GM18505 (cell line): ENCODE measurements at regions not wholly inside any gene's neighbourhood (a gene's known extent, or its start where the extent isn't known, plus 50 kb on each side); places are given as distances from the start of the nearest gene placed in this dataset.

Experiments
- ATAC-seq: cut with Tn5 transposase; IDR thresholded peaks from one replicate; pipeline ENCODE4 v1.9.1; 2021; ENCODE audit not compliant: unreplicated experiment
- POLR2A ChIP-seq: IDR thresholded peaks from 4 replicates; pipeline ENCODE4 v1.6.1; 2011; ENCODE audit warnings: borderline replicate concordance; ENCODE audit not compliant: insufficient read depth, insufficient read length; ENCODE audit errors: extremely low read depth

- ATAC-seq: no peak
- no peak for TF ChIP-seq POLR2A
Measured at GRCh38 chr4:173782660-173783059, 252.6 kb upstream of the HAND2 start.

DNA sequence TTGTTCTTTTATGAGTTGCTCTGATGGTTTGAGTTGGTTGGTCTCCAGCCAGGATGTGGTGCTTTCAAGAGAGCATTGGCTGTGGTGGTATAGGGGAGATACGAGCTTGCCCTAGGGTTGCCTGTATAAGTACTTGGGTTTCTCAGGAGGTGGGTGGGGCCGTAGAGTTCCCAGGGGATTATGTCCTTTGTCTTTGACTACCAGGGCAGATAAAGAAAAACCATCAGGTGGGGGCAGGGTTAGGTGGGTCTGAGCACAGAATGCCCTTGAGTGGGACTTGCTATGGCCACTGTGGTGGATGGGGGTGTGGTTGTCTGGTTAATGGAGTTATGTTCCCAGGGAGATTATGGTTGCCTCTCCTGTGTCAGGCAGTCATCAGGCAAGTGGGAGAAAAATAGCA is 247.9 kb upstream of the HAND2 start:
- no peak for TF ChIP-seq POLR2A
- ATAC-seq: no peak

DNA sequence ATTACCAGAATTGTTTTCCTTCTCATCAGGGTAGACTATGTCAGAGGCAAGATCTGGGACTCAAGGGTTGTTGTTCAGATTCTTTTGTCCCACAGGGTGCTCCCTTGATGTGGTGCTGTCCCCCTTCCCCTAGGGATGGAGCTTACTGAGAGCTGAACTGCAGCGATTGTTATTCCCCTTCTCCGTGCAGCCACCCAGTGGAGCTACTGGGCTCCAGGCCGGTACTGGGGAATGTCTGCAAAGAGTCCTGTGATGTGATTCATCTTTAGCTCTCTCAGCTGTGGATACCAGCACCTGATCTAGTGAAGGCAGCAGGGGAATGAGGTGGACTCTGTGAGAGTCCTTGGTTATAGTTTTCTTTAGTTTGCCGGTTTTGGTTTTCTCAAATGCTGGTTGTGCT is 247.4 kb upstream of the HAND2 start:
- ATAC-seq: no peak
- no peak for TF ChIP-seq POLR2A

DNA sequence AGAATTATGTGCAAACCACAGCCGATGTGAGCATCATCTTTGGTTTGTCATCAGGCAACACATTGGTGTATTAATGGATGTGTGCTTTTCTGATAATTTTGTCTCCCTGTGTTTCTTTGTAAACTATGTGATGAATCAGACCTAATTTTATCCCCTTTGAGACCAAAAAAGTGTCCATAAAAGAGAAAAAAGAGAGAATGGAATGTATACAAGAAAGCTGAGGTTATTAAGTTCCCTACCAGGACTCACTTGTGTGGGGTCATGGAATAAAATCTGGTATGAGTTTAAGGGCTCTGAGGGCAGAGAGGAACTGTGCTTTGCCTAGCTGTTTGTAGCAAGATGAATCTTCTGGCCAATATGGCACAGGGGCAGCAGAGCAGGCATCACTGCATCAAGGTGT is 239.5 kb upstream of the HAND2 start:
- no peak for TF ChIP-seq POLR2A
- no peak for ATAC-seq

DNA sequence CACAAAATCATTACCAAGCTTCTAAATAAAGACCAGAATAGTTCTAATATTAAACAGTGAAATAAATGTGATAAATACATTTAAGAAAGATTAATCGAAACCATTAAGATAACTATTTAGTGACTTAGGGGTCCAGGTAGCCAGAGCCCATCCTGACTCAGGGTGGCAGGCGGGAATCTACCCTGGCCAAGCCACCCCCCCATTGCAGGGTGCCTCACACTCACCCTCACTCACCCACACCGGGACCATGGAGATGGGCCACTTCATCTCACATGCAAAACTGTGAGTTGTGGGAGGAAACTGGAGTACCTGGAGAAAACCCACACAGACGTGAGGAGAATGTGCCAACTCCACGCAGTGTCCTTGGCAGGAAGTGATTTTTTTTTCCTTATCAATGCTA is 237.6 kb upstream of the HAND2 start:
- ATAC-seq: no peak
- TF ChIP-seq POLR2A: no peak

DNA sequence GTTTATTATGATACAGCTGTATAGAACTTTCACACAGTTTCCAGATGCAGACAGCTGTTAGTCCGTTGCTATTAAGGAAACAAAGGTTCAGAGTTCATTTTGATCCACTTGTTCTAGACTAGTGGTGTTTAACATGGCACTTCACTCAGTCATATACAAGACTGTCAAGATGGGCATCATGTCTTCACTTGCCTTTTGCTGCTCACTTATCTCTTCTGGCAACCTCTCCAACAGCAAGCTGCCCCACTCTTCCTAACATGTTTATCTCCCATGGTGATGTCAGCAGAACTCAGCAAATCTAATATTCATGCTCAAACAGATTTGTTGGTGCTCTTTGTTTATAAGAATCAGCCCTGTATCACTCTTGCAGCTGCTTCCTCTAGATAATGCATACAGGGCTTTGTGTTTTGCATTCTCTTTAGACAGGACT is 236.2 kb upstream of the HAND2 start:
- ATAC-seq: no peak
- no peak for TF ChIP-seq POLR2A

GRCh38 chr4:173765751-173766150 is 235.7 kb upstream of the HAND2 start:
- no peak for TF ChIP-seq POLR2A

GRCh38 chr4:173763389-173763788 is 233.4 kb upstream of the HAND2 start:
- TF ChIP-seq POLR2A: no peak
- ATAC-seq: no peak

More at GRCh38 chr4:173765751-173766150, 235.7 kb upstream of the HAND2 start:
- no peak for ATAC-seq

DNA sequence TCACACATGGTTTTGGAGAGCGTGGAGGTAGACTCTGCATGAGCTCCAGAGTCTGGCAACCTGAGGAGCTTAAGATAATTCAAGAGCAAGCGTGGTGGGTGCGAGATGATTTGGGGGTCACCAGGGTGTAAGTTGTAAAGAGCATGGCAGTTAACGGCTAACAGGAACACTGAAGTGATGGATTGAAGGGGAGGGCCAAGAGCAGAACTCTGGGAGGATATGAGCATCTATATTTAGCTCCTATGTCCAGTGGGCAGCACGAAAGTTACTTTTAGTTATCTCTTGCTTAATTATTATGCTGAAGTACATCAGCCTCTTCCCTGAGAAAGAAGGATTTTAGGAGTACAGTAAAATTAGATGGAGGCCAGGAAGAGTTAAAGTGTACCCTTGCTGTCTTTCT is 231.9 kb upstream of the HAND2 start:
- ATAC-seq: no peak
- TF ChIP-seq POLR2A: no peak

DNA sequence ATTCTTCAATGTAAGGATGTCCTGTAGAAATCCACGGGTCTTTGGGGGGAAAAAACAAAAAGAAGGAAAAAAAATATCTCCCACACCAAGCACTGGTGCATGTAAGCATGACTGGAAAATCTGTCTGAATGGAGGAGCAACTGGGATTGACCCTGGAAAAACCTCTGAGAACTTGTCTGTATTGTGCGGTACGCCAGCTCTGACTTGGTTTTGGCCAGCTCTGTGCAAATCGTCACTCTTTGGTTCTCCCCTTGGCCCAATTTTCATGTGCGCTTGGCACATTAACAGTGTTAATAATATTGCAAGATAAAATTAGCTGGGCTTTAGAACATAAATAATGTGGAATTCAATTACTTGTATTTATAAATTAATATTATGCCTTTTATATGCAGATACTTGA is 231.2 kb upstream of the HAND2 start:
- ATAC-seq: no peak
- TF ChIP-seq POLR2A: no peak

DNA sequence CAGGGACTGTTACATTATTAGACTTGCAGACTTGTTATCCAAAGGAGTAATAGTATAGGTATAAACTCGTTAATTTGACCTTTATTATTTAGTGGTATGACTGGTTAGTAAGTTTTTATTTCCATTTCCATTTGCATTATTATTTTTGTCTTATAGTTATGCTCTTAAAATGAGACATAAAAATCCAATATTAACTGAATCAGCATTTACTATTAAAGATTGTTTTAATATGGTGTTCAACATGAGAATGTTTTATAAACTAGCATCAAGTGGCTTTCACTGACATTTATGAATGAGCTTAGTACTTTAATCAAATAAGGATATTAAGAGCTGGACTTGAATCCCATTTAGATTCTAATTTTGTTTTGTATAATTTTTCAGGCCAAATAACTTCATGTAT is 228.1 kb upstream of the HAND2 start:
- TF ChIP-seq POLR2A: no peak
- ATAC-seq: no peak

DNA sequence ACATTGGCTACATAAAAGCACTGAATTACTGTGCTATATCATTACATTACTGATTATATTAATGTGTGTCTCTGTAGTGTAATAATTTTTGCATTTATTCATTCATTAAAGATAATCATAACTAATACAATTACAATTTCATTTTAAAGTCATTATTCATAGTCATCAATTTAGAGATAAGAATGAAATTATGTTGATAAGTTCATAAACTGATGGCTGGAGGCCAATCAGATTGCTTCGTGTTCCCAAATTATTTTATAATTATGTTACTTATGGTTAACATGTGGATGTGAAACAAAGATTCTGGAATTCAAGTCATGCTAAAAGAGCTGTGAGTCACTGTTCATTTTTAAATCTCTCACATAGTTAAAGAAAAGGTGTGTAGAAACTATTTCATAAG is 223.4 kb upstream of the HAND2 start:
- no peak for ATAC-seq
- no peak for TF ChIP-seq POLR2A

DNA sequence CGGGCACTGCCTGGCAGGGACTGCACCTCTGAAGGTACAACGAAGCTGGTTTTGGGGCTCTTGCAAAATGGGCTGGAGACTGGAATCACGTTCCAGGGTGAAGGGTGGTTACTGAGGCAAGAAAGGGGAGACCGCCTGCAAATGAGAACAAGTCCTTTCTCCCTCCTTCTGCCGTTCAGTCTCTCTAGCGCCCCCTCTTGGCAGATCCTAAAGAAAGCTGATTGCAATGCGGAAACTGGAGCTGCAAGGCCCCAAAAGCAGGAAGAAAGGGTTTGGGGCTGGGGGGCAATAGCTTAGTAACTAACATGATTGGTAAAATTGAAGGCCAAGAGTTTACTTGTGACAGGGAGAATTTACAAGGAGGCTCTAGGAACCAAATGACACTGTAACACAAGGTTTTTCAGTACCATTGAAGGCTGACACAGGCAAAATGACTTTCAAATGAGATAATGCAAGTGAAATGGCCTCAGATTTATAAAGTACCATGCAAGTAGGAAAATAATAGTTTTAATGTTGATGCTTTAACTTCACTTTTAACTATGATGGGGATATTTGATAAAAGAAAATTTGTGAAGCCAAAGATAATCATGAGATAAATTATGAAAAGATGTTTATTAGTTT is 222.7 kb upstream of the HAND2 start:
- no peak for TF ChIP-seq POLR2A
- peak; percentile 56 for ATAC-seq

DNA sequence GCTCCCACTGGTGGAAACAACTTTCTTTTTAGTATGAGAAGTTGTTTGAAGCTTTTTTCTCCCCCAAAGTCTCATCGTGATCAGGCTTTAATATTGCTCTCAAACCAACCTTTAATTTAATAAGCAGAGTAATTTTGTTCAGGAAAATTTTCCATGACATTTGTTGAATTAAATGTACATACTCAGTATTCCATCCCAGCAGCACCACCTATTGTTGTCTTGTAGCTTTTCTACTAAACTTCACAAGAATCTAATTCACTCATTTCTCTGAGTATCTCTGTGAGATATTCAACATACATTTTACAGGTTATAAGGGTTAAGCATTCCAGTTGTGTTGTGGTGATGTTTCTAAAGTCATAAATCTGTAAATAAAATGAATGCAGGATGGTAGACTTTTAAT is 218.3 kb upstream of the HAND2 start:
- ATAC-seq: no peak
- no peak for TF ChIP-seq POLR2A

DNA sequence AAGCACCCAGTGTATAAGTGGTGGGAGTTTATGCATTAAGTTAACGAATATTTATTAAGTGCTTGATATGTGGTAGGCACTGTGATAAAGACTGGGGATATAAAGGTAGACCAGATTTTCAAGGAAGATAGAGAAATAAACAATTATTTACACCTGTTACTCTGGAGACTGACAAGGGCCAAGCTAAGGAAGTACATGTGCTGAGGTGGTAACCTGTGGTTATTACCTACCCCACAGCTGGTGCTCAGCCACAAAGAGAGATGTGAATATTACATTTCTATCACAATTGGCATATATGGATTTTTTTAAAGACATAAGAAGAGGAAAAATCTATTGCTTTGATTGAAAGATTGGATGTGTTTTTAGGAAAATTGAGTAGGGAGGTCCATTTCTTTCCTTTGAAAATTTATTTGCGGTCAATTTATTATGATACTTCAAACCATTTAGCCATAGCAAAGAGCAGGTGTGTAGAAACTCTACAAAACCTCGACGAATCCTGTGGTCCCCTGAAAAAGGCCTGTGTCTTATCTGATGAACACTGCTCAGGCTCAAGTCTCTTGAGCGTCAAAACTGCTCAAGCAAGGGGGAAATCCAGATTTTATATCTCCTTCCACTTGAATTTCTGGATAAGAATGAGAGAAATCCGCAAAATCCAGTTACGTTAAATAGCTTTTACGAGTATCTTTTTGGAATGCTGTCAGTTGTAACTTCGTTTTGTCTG is 217.7 kb upstream of the HAND2 start:
- no peak for TF ChIP-seq POLR2A
- ATAC-seq: no peak

- TF ChIP-seq POLR2A: no peak
- no peak for ATAC-seq
Measured at GRCh38 chr4:173746424-173746823, 216.4 kb upstream of the HAND2 start.

- no peak for TF ChIP-seq POLR2A
- no peak for ATAC-seq
Measured at GRCh38 chr4:173745765-173746164, 215.7 kb upstream of the HAND2 start.
